DMS114 treated with DMSO at 0.1 percent for 48 hours (cell line): ENCODE measurements at regions not wholly inside any gene's neighbourhood (a gene's known extent, or its start where the extent isn't known, plus 50 kb on each side); places are given as distances from the start of the nearest gene placed in this dataset.

ENCODE experiments used
- DNase-seq: peaks from one replicate; lab custom pipeline; 2025; ENCODE audit not compliant: unreplicated experiment; lab: John Stamatoyannopoulos, UW

DNA sequence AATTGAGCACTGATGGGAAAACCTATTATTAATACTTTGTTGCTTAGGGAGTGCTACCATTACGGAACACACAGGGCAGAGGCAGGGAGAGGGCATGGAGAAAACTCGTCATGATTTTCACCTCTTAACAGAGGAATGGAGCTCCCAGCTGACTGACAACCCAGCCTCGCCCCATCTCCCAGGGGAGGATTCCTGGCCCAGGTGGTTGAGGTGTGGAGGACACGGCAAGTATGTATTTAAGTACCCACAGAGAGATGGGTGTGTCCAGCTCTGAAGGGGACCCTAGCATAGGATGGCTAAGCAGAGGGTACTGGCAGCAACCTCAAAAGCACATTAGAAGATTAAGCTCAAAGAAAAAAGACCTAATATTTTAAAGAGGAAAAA lies 261.9 kb upstream of the MOCS1 start:
- no peak for DNase-seq

DNA sequence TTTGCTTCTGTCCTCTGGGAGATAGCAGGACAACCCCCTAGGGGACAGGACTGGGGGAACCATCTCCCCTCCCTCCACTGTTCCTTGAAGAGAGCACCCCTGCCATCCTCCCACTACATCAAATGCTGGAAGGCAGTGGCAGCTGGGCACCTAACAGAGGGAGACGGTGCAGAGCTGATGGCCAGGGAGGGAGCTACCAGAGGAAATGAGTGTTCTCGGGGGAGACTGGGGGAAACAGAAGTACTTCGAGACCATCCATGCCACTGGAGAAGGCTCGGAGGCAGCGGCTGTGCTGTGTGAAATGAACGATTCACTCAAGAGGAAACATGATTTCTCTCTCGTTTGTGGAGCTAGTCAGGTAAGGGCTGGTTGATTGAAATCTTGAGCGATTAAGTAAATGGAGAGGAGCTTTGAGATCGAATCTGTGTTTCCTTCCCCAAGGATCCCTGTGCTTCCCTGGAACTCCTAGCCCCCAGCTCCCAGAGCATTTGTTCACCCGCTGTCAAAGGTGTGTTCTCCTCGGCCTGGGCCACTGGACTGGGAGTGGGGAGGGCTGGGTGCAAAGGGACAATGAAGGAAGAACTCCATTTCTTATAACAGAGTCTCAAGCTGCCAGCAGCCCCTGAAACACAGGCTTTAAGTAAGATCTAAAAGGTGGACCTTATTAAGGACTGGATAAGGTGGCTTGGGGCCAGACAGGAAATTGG lies 261.3 kb upstream of the MOCS1 start:
- DNase-seq: no peak

DNA sequence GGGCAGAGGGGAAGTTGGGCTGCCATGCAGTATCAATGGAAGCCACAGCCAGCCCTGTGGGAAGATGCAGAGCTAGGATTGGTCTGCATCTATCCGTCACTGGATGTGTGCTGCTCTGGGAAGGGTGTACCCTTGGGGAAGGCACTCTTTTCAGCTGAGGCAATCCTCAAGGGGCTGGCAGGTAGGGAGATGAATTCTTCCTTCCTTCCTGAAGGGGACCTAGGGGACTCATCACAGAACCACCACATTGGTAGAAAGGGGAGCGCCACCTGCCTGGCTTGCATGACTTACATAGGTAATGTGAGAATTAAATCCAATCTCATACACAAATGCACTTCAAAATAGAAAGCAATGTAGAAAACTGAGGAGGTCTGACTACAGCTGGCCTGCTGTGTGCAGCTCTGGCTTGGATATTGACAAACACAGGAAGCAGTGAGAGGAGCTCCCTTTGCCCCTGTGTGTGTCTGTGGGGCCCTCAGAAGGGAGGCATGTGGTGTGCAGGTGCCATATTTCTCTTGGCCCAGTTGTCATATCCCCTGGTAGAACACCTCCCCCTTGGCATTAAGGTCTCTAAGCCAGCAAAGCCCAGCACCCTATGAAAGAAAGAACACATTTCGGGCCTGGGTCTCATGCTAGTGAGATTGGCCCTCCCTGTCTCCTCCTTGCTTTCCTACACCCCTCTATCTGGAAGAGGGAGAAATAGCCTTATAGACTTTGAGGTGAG lies 260.3 kb upstream of the MOCS1 start:
- DNase-seq: no peak

DNA sequence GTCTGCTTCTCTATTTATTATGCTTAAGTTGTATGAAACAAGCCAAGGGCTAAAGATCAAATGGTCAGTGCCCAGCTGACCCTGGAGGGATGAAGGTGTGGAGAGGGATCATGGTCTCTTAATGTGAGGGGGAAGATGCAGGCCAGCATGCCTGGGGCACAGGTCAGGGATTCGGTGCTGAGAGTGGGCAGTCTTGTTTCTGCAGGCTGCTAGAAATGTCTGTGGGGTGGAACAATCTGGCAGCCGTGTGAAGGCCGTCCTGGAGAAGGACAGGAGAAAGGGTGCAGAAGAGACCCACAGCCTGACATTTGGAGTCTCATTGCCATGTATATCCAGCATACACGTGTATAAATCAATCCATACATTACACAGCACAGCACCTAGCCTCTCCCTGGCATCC lies 258.3 kb upstream of the MOCS1 start:
- no peak for DNase-seq

DNA sequence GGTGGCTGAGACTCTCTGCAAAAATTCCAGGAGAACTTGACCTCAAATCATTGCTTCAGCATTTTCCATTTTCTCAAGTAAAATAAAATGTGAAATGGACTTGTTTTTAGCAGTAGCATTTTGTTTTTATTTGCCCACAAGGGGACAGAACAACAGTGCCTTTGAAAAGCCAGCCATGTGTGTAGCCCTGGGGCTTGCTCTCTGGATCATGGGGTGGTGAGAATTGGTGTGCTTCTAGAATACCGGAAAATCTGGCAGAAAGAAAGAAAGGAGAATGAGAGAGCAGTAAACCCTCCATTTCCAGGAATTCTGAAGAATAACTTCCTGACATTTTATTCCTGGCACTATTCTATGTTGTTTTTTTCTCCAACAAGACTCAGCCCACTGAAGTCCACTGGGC lies 254.7 kb upstream of the MOCS1 start:
- no peak for DNase-seq

DNA sequence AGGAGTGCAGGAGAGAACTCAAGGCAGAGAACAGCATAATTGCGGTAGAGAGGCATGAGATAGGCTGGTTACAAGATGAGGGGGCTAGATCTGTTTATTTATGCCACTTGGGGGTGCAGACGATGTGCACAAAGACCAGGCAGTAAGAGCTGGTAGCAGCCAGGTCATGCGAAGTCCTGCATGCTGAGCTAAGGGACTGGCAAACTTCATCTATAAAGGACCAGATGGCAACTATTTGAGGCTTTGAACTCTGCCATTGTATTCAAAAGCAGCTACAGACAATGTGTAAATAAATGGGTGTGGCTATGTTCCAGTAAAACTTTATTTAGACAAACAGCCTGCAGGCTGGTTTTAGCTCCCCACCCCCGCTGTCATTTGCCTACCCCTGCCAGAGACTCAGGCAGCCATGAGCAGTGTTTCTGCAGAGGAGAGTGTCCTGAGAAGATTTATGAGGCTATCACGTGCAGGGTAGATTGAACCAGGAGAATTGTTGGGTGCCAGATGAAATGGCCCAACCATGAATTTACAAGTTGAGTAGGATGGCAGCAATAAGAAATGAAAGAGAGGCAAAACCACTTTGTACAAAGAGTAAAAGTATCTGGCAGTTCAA lies 253.4 kb upstream of the MOCS1 start:
- no peak for DNase-seq

DNA sequence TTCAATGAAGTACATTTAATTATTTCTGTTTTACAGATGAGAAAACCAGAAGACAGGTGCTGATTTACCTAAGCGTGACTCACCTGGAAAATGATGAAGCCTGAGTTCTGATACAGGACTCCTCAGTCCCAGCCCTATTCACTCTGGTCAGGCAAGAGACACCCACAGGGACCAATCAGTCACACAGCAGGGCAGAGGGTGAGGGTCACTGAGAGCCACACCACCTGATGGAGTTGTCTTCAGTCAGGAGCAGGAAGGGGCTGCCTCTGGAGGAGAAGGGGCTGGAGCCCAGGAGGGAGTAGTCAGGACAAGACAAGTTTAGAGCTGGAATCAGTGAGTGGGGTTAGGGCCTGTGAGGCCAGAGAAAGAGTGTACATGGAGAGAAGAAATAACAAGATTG lies 251.2 kb upstream of the MOCS1 start:
- no peak for DNase-seq

DNA sequence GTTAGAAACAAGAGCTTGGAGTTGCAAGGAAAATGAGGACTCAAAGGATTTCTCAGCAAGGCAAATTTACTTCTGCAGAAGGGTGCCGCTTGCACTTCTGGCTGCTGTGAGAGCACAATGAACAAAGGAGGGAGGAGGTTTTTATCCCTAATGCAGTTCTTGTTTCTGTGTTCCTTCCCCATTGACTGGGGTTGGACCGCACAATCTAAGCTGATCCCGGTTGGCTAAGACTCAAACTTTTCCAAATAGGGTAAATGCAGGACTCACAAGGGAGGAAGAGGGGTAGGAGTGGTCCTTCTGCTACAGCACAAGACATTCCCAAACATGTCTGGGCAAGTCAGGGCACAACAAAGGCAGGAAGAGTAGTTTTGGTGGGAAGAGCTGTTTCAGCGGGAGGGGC lies 249.6 kb upstream of the MOCS1 start:
- no peak for DNase-seq

DNA sequence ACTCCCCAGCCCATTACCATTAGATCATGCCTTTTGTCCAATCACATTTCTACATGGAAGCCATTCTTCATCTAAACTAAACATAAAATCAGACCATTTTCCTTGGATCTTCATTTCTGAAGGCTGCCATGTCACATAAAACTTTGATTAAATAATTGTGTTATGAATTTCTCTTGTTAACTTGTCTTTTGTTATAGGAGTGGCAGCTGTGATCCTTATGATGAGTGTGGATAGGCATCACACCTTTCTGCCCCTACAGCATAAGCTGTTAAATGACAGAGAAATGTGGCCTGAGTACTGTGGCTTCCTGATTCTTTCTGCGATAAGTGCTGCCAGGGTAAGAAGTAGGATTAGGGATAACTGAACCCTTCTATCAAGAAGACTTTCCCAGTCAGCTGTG lies 247.1 kb upstream of the MOCS1 start:
- DNase-seq: no peak

DNA sequence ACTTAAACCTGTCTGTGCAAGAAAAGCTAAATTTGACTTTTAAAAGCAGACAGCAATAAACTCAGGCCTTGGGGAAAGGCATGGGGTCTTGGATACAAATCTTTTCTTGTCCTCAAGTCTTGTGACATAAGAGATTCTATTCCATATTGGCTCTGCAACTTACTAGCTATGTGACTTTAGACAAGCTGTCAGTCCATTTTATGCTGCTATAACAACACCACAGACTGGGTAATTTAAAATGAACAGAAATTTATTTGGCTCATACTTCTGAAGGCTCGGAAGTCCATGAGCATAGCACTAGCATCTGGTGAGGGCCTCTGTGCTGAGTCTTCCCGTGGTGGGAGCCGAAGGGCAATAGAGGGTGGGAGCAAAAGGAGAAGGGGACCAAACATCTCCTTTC lies 246.0 kb upstream of the MOCS1 start:
- DNase-seq: no peak

DNA sequence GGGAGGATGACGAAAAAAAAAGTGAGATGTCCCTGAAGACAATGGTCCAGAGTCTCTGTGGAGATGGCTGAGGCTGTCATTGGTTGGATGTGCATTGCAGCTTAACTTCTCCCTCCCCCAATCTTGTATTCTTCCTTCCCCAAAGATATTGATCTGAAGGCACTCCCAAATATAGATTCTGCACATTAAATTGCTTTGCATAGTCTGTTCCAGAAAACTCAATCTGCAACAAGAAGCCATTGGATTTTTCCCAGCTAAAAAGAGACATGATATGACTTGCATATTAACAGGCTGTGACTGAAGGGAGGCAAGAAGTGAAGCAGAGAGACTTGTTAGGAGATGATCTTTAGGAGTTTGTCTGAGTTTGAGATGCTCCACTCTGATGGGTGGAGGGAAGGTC lies 245.2 kb upstream of the MOCS1 start:
- no peak for DNase-seq

DNA sequence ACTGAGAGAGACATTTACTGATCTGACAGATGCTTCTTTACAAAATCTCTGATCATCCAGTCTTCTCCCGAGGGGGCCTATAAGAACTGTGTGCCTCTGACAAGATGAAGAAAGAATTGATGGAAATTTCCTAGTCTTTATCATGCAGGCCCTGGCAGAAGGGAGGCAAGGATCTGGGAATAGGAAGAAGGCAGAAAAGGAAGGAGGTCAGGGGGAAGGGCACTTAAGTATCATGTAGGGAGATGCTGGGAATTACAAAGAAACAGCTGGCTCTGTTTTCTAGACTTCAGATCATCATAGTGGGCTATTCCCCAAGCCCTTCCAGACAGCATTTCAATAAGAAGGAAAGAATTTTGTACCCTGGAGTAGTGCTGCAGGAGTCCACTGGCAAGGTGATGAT lies 243.3 kb upstream of the MOCS1 start:
- no peak for DNase-seq

DNA sequence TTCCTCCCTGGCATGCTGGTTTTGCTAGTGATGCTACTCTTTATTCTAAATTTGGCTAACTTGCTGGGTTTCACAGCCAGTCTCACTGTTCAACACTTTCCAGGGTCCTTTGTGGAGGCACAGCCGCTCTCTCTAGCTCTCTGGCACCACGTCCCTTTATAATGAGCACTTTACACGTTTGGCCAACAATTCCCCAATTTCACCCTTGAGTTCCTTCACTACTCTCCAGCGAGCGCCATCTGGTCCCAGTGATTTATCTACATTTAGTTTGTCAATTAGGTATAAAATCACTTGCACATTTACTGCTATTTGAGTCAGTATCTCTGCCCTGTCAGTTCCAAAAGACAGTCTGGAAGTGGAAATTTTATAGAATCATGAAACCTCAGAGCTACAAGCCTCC lies 241.9 kb upstream of the MOCS1 start:
- no peak for DNase-seq

DNA sequence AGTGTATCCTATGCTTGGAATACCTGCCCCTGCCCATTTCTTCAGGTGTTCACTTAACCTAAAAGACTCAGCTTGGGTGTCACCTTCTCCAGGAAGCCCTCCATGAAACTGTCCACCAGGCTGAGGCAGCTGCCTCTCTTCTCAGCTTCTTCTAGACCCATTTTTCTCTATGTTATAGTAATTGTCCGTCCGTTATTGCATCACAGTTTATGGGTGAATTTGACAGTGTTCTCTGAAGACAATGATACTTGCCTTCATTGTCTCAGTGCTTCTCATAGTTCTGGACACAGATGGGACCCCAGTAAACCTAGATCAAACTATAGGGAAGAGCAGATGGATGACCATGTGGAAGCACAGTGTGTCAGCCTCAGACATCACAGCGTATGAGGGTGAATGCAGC lies 238.0 kb upstream of the MOCS1 start:
- no peak for DNase-seq

DNA sequence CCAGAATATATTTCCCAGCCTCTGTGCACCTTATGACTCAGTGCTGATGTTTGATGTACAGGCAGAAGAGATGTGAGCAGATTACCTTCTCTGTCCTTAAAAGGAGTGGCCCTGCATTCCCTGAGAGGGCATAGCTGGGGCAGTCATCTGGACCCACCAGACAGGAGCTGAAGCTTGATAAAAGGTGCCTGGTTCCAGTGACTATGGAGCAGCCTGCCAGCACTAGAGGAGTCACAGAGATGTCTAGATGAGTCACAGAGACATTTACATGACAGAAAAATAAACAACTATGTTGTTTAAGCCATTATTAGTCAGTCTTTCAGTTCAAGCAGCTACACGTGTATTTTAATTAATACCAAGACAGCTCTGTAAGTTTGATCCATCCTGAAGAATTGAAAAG lies 237.1 kb upstream of the MOCS1 start:
- no peak for DNase-seq

DNA sequence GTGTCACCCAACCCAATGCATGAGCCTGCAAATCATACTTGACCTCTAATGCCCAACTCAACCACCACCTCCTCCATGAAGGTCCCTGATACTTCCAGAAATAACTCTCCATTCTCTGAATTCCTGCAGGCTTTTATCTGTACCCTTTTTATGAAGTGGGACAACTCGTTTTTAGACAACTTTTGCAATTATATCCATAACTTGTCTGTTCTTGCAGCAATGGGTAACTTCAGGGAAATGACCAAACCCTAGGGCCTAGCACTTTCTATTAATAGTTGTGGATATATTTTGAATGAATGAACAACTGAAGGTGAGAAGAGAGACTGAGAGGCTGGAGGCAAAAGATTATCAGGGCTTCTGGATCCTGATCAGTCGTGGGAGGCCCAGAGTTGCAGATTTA lies 236.6 kb upstream of the MOCS1 start:
- no peak for DNase-seq

DNA sequence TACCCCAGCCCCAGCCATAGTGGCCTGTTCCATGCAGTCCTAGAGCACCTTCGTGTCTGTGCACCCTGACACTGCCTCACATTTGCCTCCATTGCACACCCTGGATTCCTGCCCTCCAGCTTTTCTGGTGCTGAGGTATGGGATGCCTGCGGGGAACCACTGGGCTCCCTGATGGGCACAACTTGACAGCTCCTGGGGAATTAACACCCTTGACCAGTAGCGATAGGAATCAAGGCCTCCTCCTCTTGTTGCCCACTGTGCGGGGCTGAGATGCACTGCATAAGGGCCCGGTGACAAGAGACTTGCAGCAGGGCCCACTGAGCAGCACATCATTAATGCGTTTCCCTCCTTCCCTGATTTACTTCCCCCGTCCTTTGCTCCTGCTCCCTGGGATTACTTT lies 235.6 kb upstream of the MOCS1 start:
- no peak for DNase-seq

DNA sequence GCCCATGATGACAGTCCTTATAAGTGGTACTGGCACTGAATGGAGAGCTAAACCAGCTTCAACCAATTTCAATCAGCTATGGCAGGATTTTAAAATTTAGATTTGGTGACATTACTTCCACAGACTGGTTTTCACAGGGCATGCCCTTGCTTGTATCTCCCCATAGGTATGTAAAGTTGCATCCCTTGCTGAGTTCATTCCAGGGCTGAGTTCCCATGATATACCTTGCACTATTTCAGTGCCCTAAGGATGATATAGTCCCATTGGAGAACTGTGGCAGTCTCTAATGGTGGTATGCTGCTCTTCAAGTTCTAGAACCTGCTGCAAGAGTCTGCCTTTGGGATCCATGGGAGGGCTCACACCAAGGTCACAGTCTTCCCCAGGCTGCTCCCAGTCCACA lies 232.7 kb upstream of the MOCS1 start:
- DNase-seq: no peak

DNA sequence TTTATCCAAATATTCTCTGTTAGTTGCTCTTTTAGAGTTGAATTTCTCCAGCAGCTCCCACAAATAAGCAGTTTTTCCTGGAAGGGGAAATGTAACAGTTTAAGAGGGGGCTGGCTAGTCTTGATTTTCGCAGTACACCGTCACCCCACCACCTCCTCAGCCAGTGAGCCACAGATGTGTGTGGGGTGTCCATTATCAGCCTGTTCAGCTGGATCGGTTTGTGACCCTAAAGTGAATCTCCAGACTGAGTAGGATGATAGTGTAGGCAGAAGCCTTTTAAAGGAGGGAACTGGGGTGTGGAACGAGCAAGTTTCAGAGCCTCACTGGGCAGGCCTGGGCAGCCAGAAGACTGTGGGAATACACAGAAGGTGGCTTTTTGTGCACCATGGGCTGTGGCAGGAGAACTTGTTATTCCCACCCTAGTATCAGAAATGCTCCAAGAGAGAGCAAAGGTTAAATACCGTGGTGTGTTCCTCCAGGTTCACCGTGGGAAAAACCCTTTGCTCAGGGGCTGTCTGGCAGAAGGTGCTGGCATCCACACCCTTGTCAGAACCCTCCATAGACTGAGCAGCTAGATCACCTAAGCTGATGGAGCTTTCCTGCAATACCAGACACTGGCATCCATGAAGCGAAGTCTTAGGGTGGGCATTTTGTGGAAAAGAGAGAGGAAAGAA lies 230.9 kb upstream of the MOCS1 start:
- DNase-seq: no peak

DNA sequence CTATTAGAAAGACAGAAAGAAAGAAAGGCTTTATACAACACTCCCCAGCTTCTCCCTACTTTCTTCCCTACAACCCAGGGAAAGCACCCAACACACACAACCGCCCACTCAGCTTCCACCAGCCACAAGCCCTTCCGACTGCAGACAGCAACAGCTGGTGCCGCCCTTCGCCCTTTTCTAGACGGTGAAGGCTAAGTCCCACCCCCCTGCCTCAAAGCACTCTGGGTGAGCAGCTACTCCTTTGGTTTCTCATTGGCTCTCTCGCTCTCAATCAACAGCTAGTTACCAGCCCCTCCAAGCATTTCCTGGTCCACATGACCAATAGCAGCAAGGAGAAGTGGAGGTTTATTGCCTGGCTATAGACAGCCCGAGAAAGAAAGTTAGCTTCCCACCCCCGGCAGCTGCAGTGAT lies 230.1 kb upstream of the MOCS1 start:
- DNase-seq: no peak

DNA sequence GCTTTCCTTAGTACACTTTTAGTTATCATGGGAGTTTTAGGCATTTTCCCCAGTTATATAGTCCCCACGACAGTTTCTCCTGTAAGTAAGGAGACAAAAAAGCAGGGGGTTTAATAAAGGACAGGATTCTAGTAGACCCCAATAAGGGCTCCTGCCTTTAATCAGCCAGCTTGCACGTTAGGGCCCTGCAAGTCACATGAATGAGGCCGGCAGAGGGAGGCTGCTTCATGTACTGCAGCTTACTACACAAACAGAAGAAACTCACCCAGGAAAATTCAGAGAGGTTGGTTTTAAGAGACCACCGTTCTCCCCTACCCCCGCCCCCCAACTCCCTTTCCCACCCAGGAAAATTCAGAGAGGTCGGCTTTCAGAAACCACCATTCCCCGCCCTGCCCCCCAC lies 229.7 kb upstream of the MOCS1 start:
- DNase-seq: no peak

DNA sequence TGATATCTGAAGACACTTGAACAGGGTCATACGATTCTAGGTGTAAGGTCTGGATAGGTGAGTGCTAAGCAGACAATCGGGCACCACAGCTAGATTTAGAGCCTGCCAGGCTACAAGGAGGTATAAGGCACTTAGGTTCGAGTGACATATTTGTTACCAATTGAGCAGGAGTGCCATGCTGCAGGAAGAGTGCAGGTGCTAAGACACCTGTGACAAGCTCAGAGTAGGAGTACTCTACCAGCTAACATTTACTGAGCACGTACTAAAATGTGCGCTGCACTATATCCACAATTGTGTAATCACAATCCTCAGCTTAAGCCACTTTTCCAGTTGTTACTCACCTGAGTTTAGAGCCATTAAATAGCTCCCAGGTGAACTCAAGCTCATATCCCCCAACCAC lies 227.8 kb upstream of the MOCS1 start:
- DNase-seq: no peak
